HEK293 (cell line): ENCODE measurements at regions not wholly inside any gene's neighbourhood (a gene's known extent, or its start where the extent isn't known, plus 50 kb on each side); places are given as distances from the start of the nearest gene placed in this dataset.

Source experiments
- CTCF ChIA-PET: fragments of 350-600 bp; formaldehyde crosslinking; extraction: SDS; loops from one replicate; lab custom pipeline; 2021; ENCODE audit warnings: antibody characterized with exemption; lab: Yijun Ruan, JAX
- POLR2A ChIA-PET: fragments of 300-600 bp; formaldehyde crosslinking; extraction: SDS; loops from one replicate; lab custom pipeline; 2020; ENCODE audit warnings: antibody characterized with exemption, inconsistent platforms; lab: Yijun Ruan, JAX
- H3K27ac ChIP-seq: fragments of 200-500 bp; sonication (Bioruptor generic); 2 replicates; pipeline ENCODE4 v1.5.1; 2014; ENCODE audit warnings: low read depth, low read length, control low read depth, inconsistent platforms; ENCODE audit errors: extremely low read depth
- H3K36me3 ChIP-seq, 2 experiments: fragments of 200-500 bp in 1 of 2; sonication (Bioruptor generic) in 1 of 2; 1 replicate in 1 of 2; 2 replicates in 1 of 2; pipeline ENCODE4 v1.5.1; 2014 to 2017; ENCODE audit warnings: inconsistent platforms in 2 of 2, low read length in 2 of 2; ENCODE audit not compliant: control insufficient read depth in 2 of 2, insufficient read depth in 1 of 2
- H3K4me1 ChIP-seq: fragments of 200-500 bp; sonication (Bioruptor generic); 2 replicates; pipeline ENCODE4 v1.5.1; 2014; ENCODE audit warnings: mild to moderate bottlenecking, low read length, inconsistent platforms; ENCODE audit not compliant: control insufficient read depth, insufficient read depth
- H3K4me3 ChIP-seq: 2 replicates; pipeline ENCODE4 v1.5.1; 2011; ENCODE audit warnings: low read depth, mild to moderate bottlenecking, control low read depth, low read length, moderate library complexity
- H3K9me3 ChIP-seq: fragments of 200-500 bp; sonication (Bioruptor generic); 2 replicates; pipeline ENCODE4 v1.5.1; 2014; ENCODE audit warnings: low read depth, low read length, inconsistent platforms; ENCODE audit not compliant: control insufficient read depth, insufficient read depth
- ELK4 ChIP-seq: IDR thresholded peaks from 2 replicates; pipeline ENCODE4 v1.6.1; 2011; ENCODE audit warnings: mild to moderate bottlenecking, low read depth, low read length, borderline replicate concordance
- ZBTB10 ChIP-seq: fragments of 450-650 bp; formaldehyde crosslinking; IDR thresholded peaks from 2 replicates; pipeline ENCODE4 v1.5.1; 2016; ENCODE audit warnings: missing biosample characterization, missing genetic modification characterization
- ZBTB17 ChIP-seq: fragments of 450-650 bp; formaldehyde crosslinking; IDR thresholded peaks from 2 replicates; pipeline ENCODE4 v1.5.1; 2016; ENCODE audit warnings: missing biosample characterization, missing genetic modification characterization
- ZBTB26 ChIP-seq: fragments of 450-650 bp; formaldehyde crosslinking; optimal IDR thresholded peaks from 2 replicates; pipeline ENCODE3; 2016; ENCODE audit warnings: missing biosample characterization, mild to moderate bottlenecking, missing genetic modification characterization
- ZFP37 ChIP-seq: fragments of 450-650 bp; formaldehyde crosslinking; IDR thresholded peaks from 2 replicates; pipeline ENCODE4 v1.5.1; 2016; ENCODE audit warnings: missing biosample characterization, missing genetic modification characterization
- ZNF114 ChIP-seq: fragments of 450-650 bp; formaldehyde crosslinking; IDR thresholded peaks from 2 replicates; pipeline ENCODE4 v1.5.0; 2017; ENCODE audit warnings: missing biosample characterization, missing genetic modification characterization
- ZNF155 ChIP-seq: fragments of 450-650 bp; formaldehyde crosslinking; IDR thresholded peaks from 2 replicates; pipeline ENCODE4 v1.5.1; 2016; ENCODE audit warnings: missing biosample characterization, missing genetic modification characterization
- ZNF184 ChIP-seq: fragments of 450-650 bp; IDR thresholded peaks from 2 replicates; pipeline ENCODE4 v1.5.1; 2018; ENCODE audit warnings: missing biosample characterization, mild to moderate bottlenecking, missing genetic modification characterization
- ZNF202 ChIP-seq: fragments of 450-650 bp; formaldehyde crosslinking; IDR thresholded peaks from 2 replicates; pipeline ENCODE4 v1.5.1; 2016; ENCODE audit warnings: missing biosample characterization, missing genetic modification characterization, borderline replicate concordance
- ZNF214 ChIP-seq: fragments of 450-650 bp; formaldehyde crosslinking; IDR thresholded peaks from 2 replicates; pipeline ENCODE4 v1.5.1; 2017; ENCODE audit warnings: missing biosample characterization, mild to moderate bottlenecking, missing genetic modification characterization, borderline replicate concordance
- ZNF221 ChIP-seq: fragments of 450-650 bp; formaldehyde crosslinking; IDR thresholded peaks from 2 replicates; pipeline ENCODE4 v1.5.1; 2017; ENCODE audit warnings: missing biosample characterization, missing genetic modification characterization, borderline replicate concordance
- ZNF248 ChIP-seq: fragments of 450-650 bp; formaldehyde crosslinking; IDR thresholded peaks from 2 replicates; pipeline ENCODE4 v1.5.1; 2017; ENCODE audit warnings: missing biosample characterization, missing genetic modification characterization
- ZNF350 ChIP-seq: fragments of 450-650 bp; formaldehyde crosslinking; IDR thresholded peaks from 2 replicates; pipeline ENCODE4 v1.5.0; 2017; ENCODE audit warnings: missing biosample characterization, mild to moderate bottlenecking, missing genetic modification characterization
- ZNF600 ChIP-seq: fragments of 450-650 bp; formaldehyde crosslinking; IDR thresholded peaks from 2 replicates; pipeline ENCODE4 v1.5.1; 2016; ENCODE audit warnings: missing biosample characterization, missing genetic modification characterization
- ZNF654 ChIP-seq: fragments of 450-650 bp; formaldehyde crosslinking; IDR thresholded peaks from 2 replicates; pipeline ENCODE4 v1.5.1; 2016; ENCODE audit warnings: low read depth, missing biosample characterization, missing genetic modification characterization
- ZNF658 ChIP-seq: fragments of 450-650 bp; formaldehyde crosslinking; IDR thresholded peaks from 2 replicates; pipeline ENCODE4; 2016; ENCODE audit warnings: missing biosample characterization, missing genetic modification characterization
- ZNF664 ChIP-seq: fragments of 450-650 bp; formaldehyde crosslinking; IDR thresholded peaks from 2 replicates; pipeline ENCODE4 v1.5.1; 2016; ENCODE audit warnings: missing biosample characterization, missing genetic modification characterization
- ZNF747 ChIP-seq: fragments of 450-650 bp; formaldehyde crosslinking; IDR thresholded peaks from 2 replicates; pipeline ENCODE4 v1.5.1; 2016; ENCODE audit warnings: missing biosample characterization, missing genetic modification characterization
- ZNF76 ChIP-seq: fragments of 450-650 bp; formaldehyde crosslinking; IDR thresholded peaks from 2 replicates; pipeline ENCODE4; 2016; ENCODE audit warnings: low read depth, missing biosample characterization, missing genetic modification characterization, borderline replicate concordance
- ZNF777 ChIP-seq: fragments of 450-650 bp; formaldehyde crosslinking; IDR thresholded peaks from 2 replicates; pipeline ENCODE4 v1.5.1; 2017; ENCODE audit warnings: missing biosample characterization, missing genetic modification characterization, borderline replicate concordance
- TF ChIP-seq, protein P1 (sequence below): fragments of 450-650 bp; formaldehyde crosslinking; IDR thresholded peaks from 2 replicates; pipeline ENCODE4 v1.5.1; 2016; ENCODE audit warnings: missing biosample characterization, missing genetic modification characterization
- TF ChIP-seq, protein P2 (sequence below): fragments of 450-650 bp; formaldehyde crosslinking; IDR thresholded peaks from 2 replicates; pipeline ENCODE4 v1.5.1; 2017; ENCODE audit warnings: missing biosample characterization, missing genetic modification characterization
- TF ChIP-seq, protein P3 (sequence below): fragments of 450-650 bp; formaldehyde crosslinking; IDR thresholded peaks from 2 replicates; pipeline ENCODE4 v1.5.1; 2017; ENCODE audit warnings: missing biosample characterization, missing genetic modification characterization

DNA sequence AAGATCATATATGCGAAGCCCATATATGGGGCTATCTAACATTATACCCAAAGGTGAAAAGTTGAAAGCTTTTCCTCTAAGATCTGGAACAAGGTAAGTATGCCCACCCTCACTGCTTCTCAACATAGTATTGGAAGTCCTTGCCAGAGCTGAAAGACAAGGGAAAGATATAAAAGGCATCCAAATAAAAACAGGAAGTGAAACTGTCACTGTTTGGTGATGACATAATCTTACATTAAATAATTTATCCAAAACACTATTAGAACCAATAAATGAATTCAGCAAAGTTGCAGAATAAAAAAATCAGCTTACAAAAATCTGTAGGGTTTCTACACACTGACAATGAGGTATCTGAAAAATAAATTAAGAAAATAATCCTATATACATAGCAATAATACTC is 205.8 kb downstream of the INSIG2 start:
- ChIA-PET POLR2A (no interaction called here), CTCF (interaction anchor here (0.8 kb wide), 1 partner anchor 42 kb away, joined by 3 read pairs; no protein-coding TSS in a partner anchor)
- Histone ChIP-seq H3K27ac (no peak overlapping the region), H3K36me3 (no peaks in the 10 kb centered on the region), H3K4me3 (no peak overlapping the region), H3K9me3 (no peaks in the 10 kb centered on the region), H3K4me1 (0 out of 2 replicates have a peak, but pooled peaks cover 2% of the 10 kb centered on the region)
- TF ChIP-seq ZNF76 (tag by site-specific recombination) = no peak
- TF ChIP-seq ZNF600 (tag by site-specific recombination) = no peak
- TF ChIP-seq ZNF214 (tag by site-specific recombination) = no peak
- TF ChIP-seq, protein P1, sequence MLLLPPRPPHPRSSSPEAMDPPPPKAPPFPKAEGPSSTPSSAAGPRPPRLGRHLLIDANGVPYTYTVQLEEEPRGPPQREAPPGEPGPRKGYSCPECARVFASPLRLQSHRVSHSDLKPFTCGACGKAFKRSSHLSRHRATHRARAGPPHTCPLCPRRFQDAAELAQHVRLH (tag by site-specific recombination) = no peak
- TF ChIP-seq ZNF654 (tag by site-specific recombination) = no peak
- TF ChIP-seq ZNF658 (tag by site-specific recombination) = no peak

DNA sequence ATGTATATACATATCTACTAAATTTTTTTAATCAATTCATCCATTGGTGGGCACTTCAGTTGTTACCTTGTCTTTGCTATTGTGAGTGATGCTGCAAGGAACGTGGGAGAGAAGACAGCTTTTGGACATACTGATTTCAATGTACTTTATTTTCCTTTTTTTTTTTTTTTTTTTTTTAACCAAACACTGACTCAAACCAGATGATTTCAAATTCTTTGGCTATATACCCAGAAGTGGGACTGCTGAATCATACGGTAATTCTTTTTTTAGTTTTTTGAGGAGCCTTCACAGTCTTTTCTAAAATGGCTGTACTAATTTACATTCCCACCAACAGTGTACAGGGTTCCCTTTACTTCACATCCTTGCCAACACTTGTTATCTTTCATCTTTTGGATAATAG is 204.7 kb downstream of the INSIG2 start:
- CTCF ChIA-PET = no interaction called here
- Histone ChIP-seq H3K27ac (no peak overlapping the region), H3K36me3 (no peaks in the 10 kb centered on the region), H3K4me1 (0 out of 2 replicates have a peak, but pooled peaks cover 2% of the 10 kb centered on the region), H3K4me3 (no peak overlapping the region), H3K9me3 (no peaks in the 10 kb centered on the region)
- POLR2A ChIA-PET = no interaction called here
- no peak for TF ChIP-seq ZNF777
- TF ChIP-seq ZBTB17 = no peak
- no peak for TF ChIP-seq ZNF184 (tag by site-specific recombination)
- no peak for TF ChIP-seq ZNF202 (tag by site-specific recombination)
- TF ChIP-seq, protein P2, sequence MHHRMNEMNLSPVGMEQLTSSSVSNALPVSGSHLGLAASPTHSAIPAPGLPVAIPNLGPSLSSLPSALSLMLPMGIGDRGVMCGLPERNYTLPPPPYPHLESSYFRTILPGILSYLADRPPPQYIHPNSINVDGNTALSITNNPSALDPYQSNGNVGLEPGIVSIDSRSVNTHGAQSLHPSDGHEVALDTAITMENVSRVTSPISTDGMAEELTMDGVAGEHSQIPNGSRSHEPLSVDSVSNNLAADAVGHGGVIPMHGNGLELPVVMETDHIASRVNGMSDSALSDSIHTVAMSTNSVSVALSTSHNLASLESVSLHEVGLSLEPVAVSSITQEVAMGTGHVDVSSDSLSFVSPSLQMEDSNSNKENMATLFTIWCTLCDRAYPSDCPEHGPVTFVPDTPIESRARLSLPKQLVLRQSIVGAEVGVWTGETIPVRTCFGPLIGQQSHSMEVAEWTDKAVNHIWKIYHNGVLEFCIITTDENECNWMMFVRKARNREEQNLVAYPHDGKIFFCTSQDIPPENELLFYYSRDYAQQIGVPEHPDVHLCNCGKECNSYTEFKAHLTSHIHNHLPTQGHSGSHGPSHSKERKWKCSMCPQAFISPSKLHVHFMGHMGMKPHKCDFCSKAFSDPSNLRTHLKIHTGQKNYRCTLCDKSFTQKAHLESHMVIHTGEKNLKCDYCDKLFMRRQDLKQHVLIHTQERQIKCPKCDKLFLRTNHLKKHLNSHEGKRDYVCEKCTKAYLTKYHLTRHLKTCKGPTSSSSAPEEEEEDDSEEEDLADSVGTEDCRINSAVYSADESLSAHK = no peak
- TF ChIP-seq ZNF248 (tag by site-specific recombination) = no peak
- no peak for TF ChIP-seq ZNF350
- no peak for TF ChIP-seq ZFP37 (tag by site-specific recombination)
- TF ChIP-seq ZNF155 (tag by site-specific recombination) = no peak

- H3K27ac ChIP-seq = no peak overlapping the region
- H3K4me1 ChIP-seq = 0 out of 2 replicates have a peak, but pooled peaks cover 2% of the 10 kb centered on the region
- H3K4me3 ChIP-seq = no peak overlapping the region
- CTCF ChIA-PET = no interaction called here
- no peaks in the 10 kb centered on the region for H3K9me3 ChIP-seq
- no peaks in the 10 kb centered on the region for H3K36me3 ChIP-seq
- POLR2A ChIA-PET = no interaction called here
- TF ChIP-seq, protein P3, sequence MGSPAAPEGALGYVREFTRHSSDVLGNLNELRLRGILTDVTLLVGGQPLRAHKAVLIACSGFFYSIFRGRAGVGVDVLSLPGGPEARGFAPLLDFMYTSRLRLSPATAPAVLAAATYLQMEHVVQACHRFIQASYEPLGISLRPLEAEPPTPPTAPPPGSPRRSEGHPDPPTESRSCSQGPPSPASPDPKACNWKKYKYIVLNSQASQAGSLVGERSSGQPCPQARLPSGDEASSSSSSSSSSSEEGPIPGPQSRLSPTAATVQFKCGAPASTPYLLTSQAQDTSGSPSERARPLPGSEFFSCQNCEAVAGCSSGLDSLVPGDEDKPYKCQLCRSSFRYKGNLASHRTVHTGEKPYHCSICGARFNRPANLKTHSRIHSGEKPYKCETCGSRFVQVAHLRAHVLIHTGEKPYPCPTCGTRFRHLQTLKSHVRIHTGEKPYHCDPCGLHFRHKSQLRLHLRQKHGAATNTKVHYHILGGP (tag by site-specific recombination) = no peak
- TF ChIP-seq ZNF114 (tag by site-specific recombination) (no peak), ZBTB10 (tag by site-specific recombination) (no peak), ZNF747 (tag by site-specific recombination) (no peak), ZNF664 (no peak), ZNF221 (no peak), ELK4 (no peak), ZBTB26 (tag by site-specific recombination) (no peak)
Observed at GRCh38 chr2:118291251-118291880, 203.1 kb downstream of the INSIG2 start.
